H1 (cell line): ENCODE measurements at regions not wholly inside any gene's neighbourhood (a gene's known extent, or its start where the extent isn't known, plus 50 kb on each side); places are given as distances from the start of the nearest gene placed in this dataset.

ENCODE experiments used
- CTCF ChIA-PET: fragments of 300-600 bp; sonication (Branson Sonifier 250); formaldehyde crosslinking; loops from one replicate; lab custom pipeline; 2021; ENCODE audit not compliant: partially characterized antibody; lab: Charles Lee
- POLR2A ChIA-PET: fragments of 300-600 bp; sonication (Branson Sonifier 250); formaldehyde crosslinking; loops from one replicate; lab custom pipeline; 2021; ENCODE audit warnings: inconsistent platforms; ENCODE audit not compliant: partially characterized antibody; lab: Charles Lee
- DNase-seq, 2 experiments: peaks; one replicate each; pipeline versions ENCODE4 v3.0.0 to v3.0.0-alpha.2; 2010 to 2022; ENCODE audit warnings: low spot score in 2 of 2, low read depth in 1 of 2, mixed read lengths in 1 of 2
- FAIRE-seq: peaks from 2 replicates; lab custom pipeline; 2011; peaks lifted over from hg19 to GRCh38; lab: Jason Lieb, UNC
- H2AFZ ChIP-seq: 2 replicates; pipeline ENCODE4 v1.8.1; 2012; ENCODE audit warnings: low read length, inconsistent platforms
- H2AK5ac ChIP-seq: 2 replicates; pipeline ENCODE4 v1.6.1; 2013; ENCODE audit warnings: low read depth, low read length
- H2BK120ac ChIP-seq: replicated peaks from 2 replicates; pipeline ENCODE3; 2013; ENCODE audit warnings: low read depth, low read length, inconsistent platforms
- H2BK12ac ChIP-seq: 2 replicates; pipeline ENCODE4 v1.6.1; 2013; ENCODE audit warnings: low read depth, low read length
- H2BK15ac ChIP-seq: 2 replicates; pipeline ENCODE4 v1.6.1; 2013; ENCODE audit warnings: low read length
- H2BK20ac ChIP-seq: 2 replicates; pipeline ENCODE4 v1.6.1; 2013; ENCODE audit warnings: low read length
- H2BK5ac ChIP-seq: 2 replicates; pipeline ENCODE4 v1.6.1; 2013; ENCODE audit warnings: low read depth, low read length
- H3K14ac ChIP-seq: 2 replicates; pipeline ENCODE4 v1.6.1; 2013; ENCODE audit warnings: inconsistent platforms; ENCODE audit not compliant: insufficient read length
- H3K18ac ChIP-seq: 2 replicates; pipeline ENCODE4 v1.6.1; 2013; ENCODE audit warnings: low read length; ENCODE audit errors: extremely low read depth
- H3K23ac ChIP-seq: 2 replicates; pipeline ENCODE4 v1.6.1; 2013; ENCODE audit warnings: inconsistent platforms; ENCODE audit not compliant: insufficient read length
- H3K23me2 ChIP-seq: 2 replicates; pipeline ENCODE4 v1.6.1; 2013; ENCODE audit warnings: low read depth, low read length
- H3K27ac ChIP-seq: 2 replicates; pipeline ENCODE4 v1.6.1; 2011; ENCODE audit warnings: low read depth, low read length, inconsistent platforms
- H3K27me3 ChIP-seq, 4 experiments: replicated peaks in 1 of 4; 1 replicate in 1 of 4; 2 replicates in 3 of 4; pipeline versions ENCODE4 v1.6.1 to v1.8.1; 2011 to 2013; ENCODE audit warnings: low read length in 3 of 4, mild to moderate bottlenecking in 3 of 4, inconsistent platforms in 2 of 4, mixed read lengths in 2 of 4, moderate library complexity in 1 of 4; ENCODE audit not compliant: control insufficient read depth in 3 of 4, insufficient read depth in 3 of 4; ENCODE audit errors: extremely low read depth in 1 of 4
- H3K36me3 ChIP-seq, 4 experiments: 2 replicates each; pipeline versions ENCODE4 v1.6.1 to v1.8.1; 2011 to 2013; ENCODE audit warnings: mild to moderate bottlenecking in 4 of 4, low read length in 3 of 4, moderate library complexity in 2 of 4, control low read depth in 1 of 4, inconsistent platforms in 1 of 4; ENCODE audit not compliant: insufficient read depth in 4 of 4, control insufficient read depth in 2 of 4
- H3K4ac ChIP-seq: replicated peaks from 2 replicates; pipeline ENCODE3; 2013; ENCODE audit warnings: low read length, low read depth, mixed read lengths, inconsistent platforms; ENCODE audit not compliant: insufficient read length
- H3K4me1 ChIP-seq, 4 experiments: replicated peaks in 1 of 4; 1 replicate in 1 of 4; 2 replicates in 3 of 4; pipeline versions ENCODE4 v1.6.1 to v1.8.1; 2011 to 2013; ENCODE audit warnings: low read length in 3 of 4, inconsistent platforms in 2 of 4, mixed read lengths in 1 of 4; ENCODE audit not compliant: insufficient read depth in 4 of 4, control insufficient read depth in 3 of 4
- H3K4me2 ChIP-seq, 2 experiments: 2 replicates each; pipeline versions ENCODE4 v1.6.1 to v1.8.1; 2011 to 2013; ENCODE audit warnings: low read depth in 2 of 2, low read length in 2 of 2, control low read depth in 1 of 2, inconsistent platforms in 1 of 2, mild to moderate bottlenecking in 1 of 2; ENCODE audit not compliant: insufficient read depth in 1 of 2
- H3K4me3 ChIP-seq, 4 experiments: fragments of 200-600, 300-600 bp in 1 of 4; sonication (generic), shearing (Covaris generic), sonication (Bioruptor Twin) in 1 of 4; 2 replicates each; pipeline versions ENCODE4 v1.5.1 to v1.8.1; 2011 to 2016; ENCODE audit warnings: low read length in 4 of 4, low read depth in 3 of 4, control low read depth in 2 of 4, inconsistent platforms in 2 of 4, mild to moderate bottlenecking in 2 of 4, mixed read lengths in 1 of 4, moderate library complexity in 1 of 4; ENCODE audit not compliant: insufficient read depth in 2 of 4; ENCODE audit errors: extremely low read depth in 1 of 4
- H3K56ac ChIP-seq: replicated peaks from 2 replicates; pipeline ENCODE3; 2013; ENCODE audit warnings: low read depth, mild to moderate bottlenecking, mixed read lengths, low read length, inconsistent platforms; ENCODE audit not compliant: insufficient read length
- H3K79me1 ChIP-seq: 2 replicates; pipeline ENCODE4 v1.6.1; 2013; ENCODE audit warnings: low read depth, low read length, control low read depth
- H3K79me2 ChIP-seq, 2 experiments: 2 replicates each; pipeline versions ENCODE4 v1.6.1 to v1.8.1; 2012 to 2013; ENCODE audit warnings: low read length in 2 of 2, mild to moderate bottlenecking in 2 of 2, inconsistent platforms in 1 of 2; ENCODE audit not compliant: insufficient read depth in 2 of 2, control insufficient read depth in 1 of 2
- H3K9ac ChIP-seq, 4 experiments: replicated peaks in 1 of 4; 1 replicate in 1 of 4; 2 replicates in 3 of 4; pipeline versions ENCODE4 v1.6.1 to v1.8.1; 2011 to 2013; ENCODE audit warnings: low read depth in 3 of 4, low read length in 3 of 4, control low read depth in 2 of 4, mild to moderate bottlenecking in 2 of 4, moderate library complexity in 2 of 4, inconsistent platforms in 1 of 4; ENCODE audit errors: extremely low read depth in 1 of 4
- H3K9me3 ChIP-seq, 2 experiments: 2 replicates each; pipeline versions ENCODE4 v1.6.1 to v1.8.1; 2012 to 2013; ENCODE audit warnings: mild to moderate bottlenecking in 2 of 2, moderate library complexity in 2 of 2, control low read depth in 1 of 2, inconsistent platforms in 1 of 2, low read depth in 1 of 2, low read length in 1 of 2, mixed read lengths in 1 of 2; ENCODE audit not compliant: insufficient read depth in 2 of 2
- H4K20me1 ChIP-seq, 2 experiments: replicated peaks in 1 of 2; 2 replicates each; pipeline versions ENCODE3 to v1.8.1; 2011 to 2013; ENCODE audit warnings: inconsistent platforms in 2 of 2, low read length in 2 of 2, mild to moderate bottlenecking in 1 of 2; ENCODE audit not compliant: insufficient read depth in 2 of 2, control insufficient read depth in 1 of 2
- H4K5ac ChIP-seq: 2 replicates; pipeline ENCODE4 v1.6.1; 2013; ENCODE audit warnings: low read length, low read depth, mixed read lengths, inconsistent platforms; ENCODE audit not compliant: insufficient read length
- H4K8ac ChIP-seq: 2 replicates; pipeline ENCODE4 v1.8.0; 2013; ENCODE audit warnings: mild to moderate bottlenecking, moderate library complexity, low read length, inconsistent platforms; ENCODE audit not compliant: insufficient read depth; ENCODE audit errors: extremely low read depth
- H4K91ac ChIP-seq: replicated peaks from 2 replicates; pipeline ENCODE3; 2013; ENCODE audit warnings: low read length, mixed read lengths, inconsistent platforms; ENCODE audit not compliant: insufficient read length
- CBX8 ChIP-seq: fragments of 300-800, 300-1000 bp; sonication (generic); IDR thresholded peaks from 2 replicates; pipeline ENCODE4 v1.7.1; 2016; ENCODE audit warnings: low read depth, low read length, borderline replicate concordance
- CEBPB ChIP-seq: IDR thresholded peaks from 2 replicates; pipeline ENCODE4 v1.6.1; 2012; ENCODE audit warnings: low read depth, low read length
- CHD1 ChIP-seq: IDR thresholded peaks from 2 replicates; pipeline ENCODE4 v1.6.1; 2012; ENCODE audit warnings: low read depth, low read length, improper control_type of control experiment
- CHD2 ChIP-seq: IDR thresholded peaks from 2 replicates; pipeline ENCODE4 v1.6.1; 2012; ENCODE audit warnings: low read length, improper control_type of control experiment
- GTF2F1 ChIP-seq: IDR thresholded peaks from 2 replicates; pipeline ENCODE4 v1.6.1; 2012; ENCODE audit warnings: low read depth, low read length, improper control_type of control experiment, borderline replicate concordance
- HDAC6 ChIP-seq: IDR thresholded peaks from one replicate; pipeline ENCODE4 v1.7.1; 2012; ENCODE audit warnings: low read depth, mild to moderate bottlenecking, inconsistent platforms, low read length, moderate library complexity
- JUN ChIP-seq: IDR thresholded peaks from 2 replicates; pipeline ENCODE4 v1.6.1; 2011; ENCODE audit warnings: low read depth, mild to moderate bottlenecking, improper control_type of control experiment, low read length
- KDM1A ChIP-seq: fragments of 200-600, 300-600 bp; sonication (generic); IDR thresholded peaks from 2 replicates; pipeline ENCODE4 v1.7.1; 2016; ENCODE audit warnings: mild to moderate bottlenecking, low read length, borderline replicate concordance
- KDM4A ChIP-seq: IDR thresholded peaks from one replicate; pipeline ENCODE4 v1.7.1; 2012; ENCODE audit warnings: low read depth, mild to moderate bottlenecking, moderate library complexity, low read length, inconsistent platforms; ENCODE audit not compliant: severe bottlenecking
- KDM5A ChIP-seq: fragments of 200-600 bp; IDR thresholded peaks from 2 replicates; pipeline ENCODE4 v1.7.1; 2012; ENCODE audit warnings: mild to moderate bottlenecking, low read length, inconsistent platforms, mixed read lengths
- NANOG ChIP-seq: IDR thresholded peaks from 2 replicates; pipeline ENCODE4 v1.6.1; 2011; ENCODE audit warnings: low read length, low read depth, mild to moderate bottlenecking, inconsistent platforms; ENCODE audit not compliant: insufficient read depth, poor library complexity, severe bottlenecking
- NRF1 ChIP-seq: IDR thresholded peaks from 2 replicates; pipeline ENCODE4 v1.6.1; 2011; ENCODE audit warnings: mild to moderate bottlenecking, low read depth, low read length, improper control_type of control experiment
- POLR2A ChIP-seq, 2 experiments: IDR thresholded peaks; 1 replicate in 1 of 2; 2 replicates in 1 of 2; pipeline ENCODE4 v1.6.1; 2011; ENCODE audit warnings: low read depth in 2 of 2, low read length in 2 of 2, mild to moderate bottlenecking in 2 of 2; ENCODE audit errors: control extremely low read depth in 1 of 2
- SP1 ChIP-seq: IDR thresholded peaks from 2 replicates; pipeline ENCODE4 v1.6.1; 2011; ENCODE audit warnings: low read depth, low read length
- TAF7 ChIP-seq: optimal IDR thresholded peaks from 2 replicates; pipeline ENCODE3; 2011; ENCODE audit warnings: low read depth, mild to moderate bottlenecking, inconsistent platforms, low read length, moderate library complexity, borderline replicate concordance
- YY1 ChIP-seq: IDR thresholded peaks from 2 replicates; pipeline ENCODE4 v1.6.1; 2011; ENCODE audit warnings: low read depth, mild to moderate bottlenecking, low read length
- WGBS, 2 experiments: shearing (Covaris generic) in 1 of 2; methylation state at CpG; one replicate each; pipeline versions ENCODE4 v1.1.6 to v1.1.7; 2013 to 2015; ENCODE audit warnings: low lambda C conversion rate in 2 of 2, mixed read lengths in 2 of 2, inconsistent platforms in 1 of 2, low coverage in 1 of 2, missing lambda C conversion rate in 1 of 2; ENCODE audit not compliant: insufficient replicate concordance in 2 of 2, insufficient coverage in 1 of 2, insufficient read length in 1 of 2; ENCODE audit errors: extremely low coverage in 1 of 2, missing lambda C conversion rate in 1 of 2; 5-methylcytosine and 5-hydroxymethylcytosine counted together
- TF ChIP-seq, protein P1 (sequence below): IDR thresholded peaks from 2 replicates; pipeline ENCODE4 v1.6.1; 2012; ENCODE audit warnings: inconsistent platforms

DNA sequence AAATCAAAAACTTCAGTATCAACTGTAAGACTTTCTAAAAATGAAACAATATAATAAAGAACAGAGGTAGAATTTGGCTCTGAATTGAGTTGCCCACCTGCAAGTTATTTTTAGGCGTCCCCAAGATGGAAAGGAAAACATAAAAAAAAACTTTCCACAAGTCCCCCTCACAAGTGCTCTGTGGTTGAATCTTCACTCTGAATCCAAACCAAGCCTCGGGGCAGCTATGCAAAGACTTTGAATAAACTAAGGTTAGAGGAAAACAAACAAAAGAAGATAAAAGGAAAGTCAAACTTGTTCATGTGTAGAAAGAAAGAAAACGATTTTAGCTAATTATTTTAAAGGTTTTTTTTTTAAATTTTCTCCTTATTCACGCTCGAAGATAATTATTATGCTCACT lies 372.4 kb upstream of the SLIT2 start:
- H2BK5ac ChIP-seq, result no peak overlapping the region
- no peak overlapping the region for H4K8ac ChIP-seq
- H3K18ac ChIP-seq, result no peak overlapping the region
- H3K9me3 ChIP-seq, result no peaks in the 10 kb centered on the region
- no peak overlapping the region for H2BK15ac ChIP-seq
- no peak overlapping the region for H4K5ac ChIP-seq
- no peaks in the 10 kb centered on the region for H3K36me3 ChIP-seq
- H3K23ac ChIP-seq, result no peak overlapping the region
- no peak overlapping the region for H2BK20ac ChIP-seq
- no peaks in the 10 kb centered on the region for H3K4me1 ChIP-seq
- FAIRE-seq (no peak), DNase-seq (no peak)
- no peaks in the 10 kb centered on the region for H3K27me3 ChIP-seq
- H3K4me3 ChIP-seq, result no peak overlapping the region
- 89% methylated on average over 5 of the region's 5 CpGs; no CpG with 5 or more reads in 1 of the 2 experiments for WGBS, 2 experiments
- no peaks in the 10 kb centered on the region for H4K20me1 ChIP-seq
- H4K91ac ChIP-seq, result no peak overlapping the region
- no peaks in the 10 kb centered on the region for H3K79me2 ChIP-seq
- H3K56ac ChIP-seq, result no peak overlapping the region
- H2BK12ac ChIP-seq, result no peak overlapping the region
- no peak overlapping the region for H2AFZ ChIP-seq
- no peak overlapping the region for H3K9ac ChIP-seq
- no peaks in the 10 kb centered on the region for H3K23me2 ChIP-seq
- CTCF ChIA-PET, result no interaction called here
- H3K4ac ChIP-seq, result no peak overlapping the region
- H3K14ac ChIP-seq, result no peak overlapping the region
- no peak overlapping the region for H3K4me2 ChIP-seq
- POLR2A ChIA-PET, result no interaction called here
- no peaks in the 10 kb centered on the region for H3K79me1 ChIP-seq
- no peak overlapping the region for H2AK5ac ChIP-seq
- no peak overlapping the region for H3K27ac ChIP-seq
- no peak overlapping the region for H2BK120ac ChIP-seq
- no peak for TF ChIP-seq NRF1
- TF ChIP-seq SP1, result no peak
- TF ChIP-seq JUN, result no peak
- no peak for TF ChIP-seq YY1
- TF ChIP-seq GTF2F1, result no peak
- no peak for TF ChIP-seq TAF7
- TF ChIP-seq CHD1, result no peak
- no peak for TF ChIP-seq KDM5A
- TF ChIP-seq CHD2, result no peak
- TF ChIP-seq NANOG, result no peak
- no peak for TF ChIP-seq KDM4A
- no peak for TF ChIP-seq CEBPB
- TF ChIP-seq CBX8, result no peak
- no peak for TF ChIP-seq KDM1A
- TF ChIP-seq, protein P1, sequence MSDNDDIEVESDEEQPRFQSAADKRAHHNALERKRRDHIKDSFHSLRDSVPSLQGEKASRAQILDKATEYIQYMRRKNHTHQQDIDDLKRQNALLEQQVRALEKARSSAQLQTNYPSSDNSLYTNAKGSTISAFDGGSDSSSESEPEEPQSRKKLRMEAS, result no peak
- no peak for TF ChIP-seq POLR2A (IDR thresholded peaks at IDR 0.05; ENCODE audit: control extremely low read depth in 1 of 2, low read depth in 2 of 2, low read length in 2 of 2)
- TF ChIP-seq HDAC6, result no peak
